ENCODE measurements at regions not wholly inside any gene's neighbourhood (a gene's known extent, or its start where the extent isn't known, plus 50 kb on each side); places are given as distances from the start of the nearest gene placed in this dataset.

DNA sequence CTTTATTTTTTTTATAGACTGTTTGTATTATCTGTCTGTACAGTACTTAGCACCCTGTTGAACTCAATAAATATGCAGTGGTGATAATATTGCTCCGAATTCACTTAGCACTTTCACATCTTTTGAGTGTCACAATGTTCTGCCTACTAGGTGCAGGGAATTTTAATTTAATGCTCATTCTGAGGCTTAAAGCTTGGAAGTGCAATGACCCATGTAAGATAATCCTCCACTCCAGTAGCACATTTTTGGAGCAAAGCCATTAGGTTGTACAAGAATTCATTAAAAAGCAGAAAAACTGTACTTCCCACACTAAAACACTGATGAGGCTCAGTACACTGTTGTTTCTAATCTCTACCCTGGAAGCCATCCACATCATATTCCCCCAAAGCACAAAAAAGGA lies 255.3 kb upstream of the MTNR1B start:
- TF ChIP-seq EP300 (IDR thresholded peaks at IDR 0.05; ENCODE audit: low read depth) = no peak
- TF ChIP-seq, protein P1, sequence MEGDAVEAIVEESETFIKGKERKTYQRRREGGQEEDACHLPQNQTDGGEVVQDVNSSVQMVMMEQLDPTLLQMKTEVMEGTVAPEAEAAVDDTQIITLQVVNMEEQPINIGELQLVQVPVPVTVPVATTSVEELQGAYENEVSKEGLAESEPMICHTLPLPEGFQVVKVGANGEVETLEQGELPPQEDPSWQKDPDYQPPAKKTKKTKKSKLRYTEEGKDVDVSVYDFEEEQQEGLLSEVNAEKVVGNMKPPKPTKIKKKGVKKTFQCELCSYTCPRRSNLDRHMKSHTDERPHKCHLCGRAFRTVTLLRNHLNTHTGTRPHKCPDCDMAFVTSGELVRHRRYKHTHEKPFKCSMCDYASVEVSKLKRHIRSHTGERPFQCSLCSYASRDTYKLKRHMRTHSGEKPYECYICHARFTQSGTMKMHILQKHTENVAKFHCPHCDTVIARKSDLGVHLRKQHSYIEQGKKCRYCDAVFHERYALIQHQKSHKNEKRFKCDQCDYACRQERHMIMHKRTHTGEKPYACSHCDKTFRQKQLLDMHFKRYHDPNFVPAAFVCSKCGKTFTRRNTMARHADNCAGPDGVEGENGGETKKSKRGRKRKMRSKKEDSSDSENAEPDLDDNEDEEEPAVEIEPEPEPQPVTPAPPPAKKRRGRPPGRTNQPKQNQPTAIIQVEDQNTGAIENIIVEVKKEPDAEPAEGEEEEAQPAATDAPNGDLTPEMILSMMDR (IDR thresholded peaks at IDR 0.05) = no peak

Data from transverse colon (tissue), 3 donors.